Ascending aorta (tissue), 2 donors: ENCODE measurements at regions not wholly inside any gene's neighbourhood (a gene's known extent, or its start where the extent isn't known, plus 50 kb on each side); places are given as distances from the start of the nearest gene placed in this dataset.

Experiments
- DNase-seq, 2 donors: peaks; one replicate each; pipeline ENCODE4 v3.0.0-alpha.2; 2019; ENCODE audit warnings: low spot score in 2 of 2
- H3K27ac ChIP-seq, 2 donors: fragments of 200-600 bp; sonication (generic); one replicate each; pipeline ENCODE4 v1.5.1; 2016 to 2017; ENCODE audit warnings: mild to moderate bottlenecking in 1 of 2
- H3K27me3 ChIP-seq: fragments of 200-600 bp; sonication (generic); one replicate; pipeline ENCODE4 v1.5.1; 2017
- H3K36me3 ChIP-seq, 2 donors: fragments of 200-600 bp; sonication (generic); one replicate each; pipeline ENCODE4 v1.5.1; 2016
- H3K4me1 ChIP-seq, 2 donors: fragments of 200-600 bp; sonication (generic); one replicate each; pipeline ENCODE4 v1.5.1; 2016 to 2017; ENCODE audit warnings: mild to moderate bottlenecking in 1 of 2
- H3K4me3 ChIP-seq, 2 donors: fragments of 200-600 bp; sonication (generic); one replicate each; pipeline ENCODE4 v1.5.1; 2016 to 2017; ENCODE audit warnings: mild to moderate bottlenecking in 1 of 2
- H3K9me3 ChIP-seq, 2 donors: fragments of 200-600 bp; sonication (generic); one replicate each; pipeline ENCODE4 v1.5.1; 2016
- CTCF ChIP-seq, 3 experiments: fragments of 200-600 bp in 2 of 3; fragments of 450-650 bp in 1 of 3; sonication (generic) in 2 of 3; IDR thresholded peaks; one replicate each; pipeline ENCODE4 v1.5.1; 2016 to 2019; ENCODE audit warnings: antibody characterized with exemption in 3 of 3, mild to moderate bottlenecking in 1 of 3, moderate library complexity in 1 of 3
- intact Hi-C: fragments of 100-400 bp; cut with DNase I; formaldehyde crosslinking; loops from one replicate; pipeline ENCODE4 v1.15.1; 2023

- H3K4me1 ChIP-seq = no peaks in the 10 kb centered on the region
- no peaks in the 10 kb centered on the region for H3K9me3 ChIP-seq
- H3K4me3 ChIP-seq = no peak overlapping the region
- intact Hi-C loops = no loop called here
- H3K36me3 ChIP-seq = no peaks in the 10 kb centered on the region
- no peaks in the 10 kb centered on the region for H3K27me3 ChIP-seq
- no peak overlapping the region for H3K27ac ChIP-seq
- no peak for TF ChIP-seq CTCF (IDR thresholded peaks at IDR 0.05)
- DNase-seq = no peak
These were observed 482.2 kb upstream of the ST8SIA4 start for GRCh38 chr5:101385276-101385675.

GRCh38 chr5:101370181-101370580 is 467.1 kb upstream of the ST8SIA4 start:
- TF ChIP-seq CTCF (IDR thresholded peaks at IDR 0.05) = no peak
- no peak overlapping the region for H3K4me3 ChIP-seq
- H3K36me3 ChIP-seq = no peaks in the 10 kb centered on the region
- no peak overlapping the region for H3K27ac ChIP-seq
- no peaks in the 10 kb centered on the region for H3K27me3 ChIP-seq
- DNase-seq = no peak
- intact Hi-C loops = no loop called here
- no peaks in the 10 kb centered on the region for H3K4me1 ChIP-seq
- H3K9me3 ChIP-seq = no peaks in the 10 kb centered on the region

GRCh38 chr5:101364469-101364868 is 461.4 kb upstream of the ST8SIA4 start:
- no peaks in the 10 kb centered on the region for H3K27me3 ChIP-seq
- no peak for TF ChIP-seq CTCF (IDR thresholded peaks at IDR 0.05)
- H3K4me3 ChIP-seq = no peak overlapping the region
- intact Hi-C loops = no loop called here
- H3K36me3 ChIP-seq = no peaks in the 10 kb centered on the region
- no peak for DNase-seq
- no peak overlapping the region for H3K27ac ChIP-seq
- H3K4me1 ChIP-seq = no peaks in the 10 kb centered on the region
- H3K9me3 ChIP-seq = no peaks in the 10 kb centered on the region

- no peak for TF ChIP-seq CTCF (IDR thresholded peaks at IDR 0.05)
- no peaks in the 10 kb centered on the region for H3K27me3 ChIP-seq
- H3K4me3 ChIP-seq = no peak overlapping the region
- no peaks in the 10 kb centered on the region for H3K9me3 ChIP-seq
- intact Hi-C loops = no loop called here
- DNase-seq = no peak
- no peak overlapping the region for H3K27ac ChIP-seq
- H3K36me3 ChIP-seq = no peaks in the 10 kb centered on the region
- H3K4me1 ChIP-seq = no peaks in the 10 kb centered on the region
These were observed 459.0 kb upstream of the ST8SIA4 start for GRCh38 chr5:101362067-101362466.

- H3K27ac ChIP-seq = no peak overlapping the region
- intact Hi-C loops = no loop called here
- no peak for TF ChIP-seq CTCF (IDR thresholded peaks at IDR 0.05)
- no peak for DNase-seq
- H3K9me3 ChIP-seq = peaks cover 0 to 4% of the 10 kb centered on the region in 2 donors
- H3K36me3 ChIP-seq = no peaks in the 10 kb centered on the region
- H3K4me1 ChIP-seq = no peaks in the 10 kb centered on the region
- H3K27me3 ChIP-seq = no peaks in the 10 kb centered on the region
- H3K4me3 ChIP-seq = no peak overlapping the region
These were observed 443.8 kb upstream of the ST8SIA4 start for GRCh38 chr5:101346906-101347305.

- intact Hi-C loops = no loop called here
- TF ChIP-seq CTCF (IDR thresholded peaks at IDR 0.05) = no peak
These were observed 443.4 kb upstream of the ST8SIA4 start for GRCh38 chr5:101346447-101346846.

More at GRCh38 chr5:101346447-101346846, 443.4 kb upstream of the ST8SIA4 start:
- Histone ChIP-seq H3K9me3 (peaks cover 0 to 4% of the 10 kb centered on the region in 2 donors), H3K36me3 (no peaks in the 10 kb centered on the region), H3K27ac (no peak overlapping the region), H3K4me1 (no peaks in the 10 kb centered on the region), H3K4me3 (no peak overlapping the region), H3K27me3 (no peaks in the 10 kb centered on the region)
- no peak for DNase-seq
